SK-N-MC (cell line): ENCODE measurements at regions not wholly inside any gene's neighbourhood (a gene's known extent, or its start where the extent isn't known, plus 50 kb on each side); places are given as distances from the start of the nearest gene placed in this dataset.

Experiments used
- DNase-seq: peaks from one replicate; pipeline ENCODE4 v3.0.0-alpha.2; 2011; ENCODE audit warnings: low read depth, low spot score
- H3K27ac ChIP-seq: fragments of 200-600 bp; sonication (generic); 2 replicates; pipeline ENCODE4 v1.5.1; 2016; ENCODE audit warnings: mixed run types
- H3K36me3 ChIP-seq: fragments of 200-600 bp; sonication (generic); 2 replicates; pipeline ENCODE4 v1.6.1; 2017; ENCODE audit warnings: antibody characterized with exemption, low read length, mixed read lengths; ENCODE audit not compliant: insufficient read depth
- H3K4me3 ChIP-seq: fragments of 200-600 bp; sonication (generic); 2 replicates; pipeline ENCODE4 v1.5.1; 2016
- H3K9ac ChIP-seq: fragments of 200-600 bp; sonication (generic); 2 replicates; pipeline ENCODE4 v1.8.0; 2017; ENCODE audit warnings: mixed run types, mixed read lengths; ENCODE audit not compliant: insufficient read length
- H3K9me3 ChIP-seq: fragments of 200-600 bp; sonication (generic); 2 replicates; pipeline ENCODE4 v1.6.1; 2017; ENCODE audit warnings: low read depth, mild to moderate bottlenecking, antibody characterized with exemption, low read length, moderate library complexity, mixed read lengths
- EZH2 ChIP-seq: fragments of 200-600 bp; sonication (generic); IDR thresholded peaks from one replicate; pipeline ENCODE4 v1.6.1; 2017; ENCODE audit warnings: antibody characterized with exemption
- FOXP2 ChIP-seq: optimal IDR thresholded peaks from 2 replicates; pipeline ENCODE3; 2011; ENCODE audit warnings: mild to moderate bottlenecking, moderate library complexity; ENCODE audit not compliant: insufficient read depth; ENCODE audit errors: extremely low read length, control extremely low read depth
- POLR2AphosphoS5 ChIP-seq: IDR thresholded peaks from 2 replicates; pipeline ENCODE4 v1.6.1; 2012; ENCODE audit warnings: mild to moderate bottlenecking, low read depth, low read length, borderline replicate concordance

DNA sequence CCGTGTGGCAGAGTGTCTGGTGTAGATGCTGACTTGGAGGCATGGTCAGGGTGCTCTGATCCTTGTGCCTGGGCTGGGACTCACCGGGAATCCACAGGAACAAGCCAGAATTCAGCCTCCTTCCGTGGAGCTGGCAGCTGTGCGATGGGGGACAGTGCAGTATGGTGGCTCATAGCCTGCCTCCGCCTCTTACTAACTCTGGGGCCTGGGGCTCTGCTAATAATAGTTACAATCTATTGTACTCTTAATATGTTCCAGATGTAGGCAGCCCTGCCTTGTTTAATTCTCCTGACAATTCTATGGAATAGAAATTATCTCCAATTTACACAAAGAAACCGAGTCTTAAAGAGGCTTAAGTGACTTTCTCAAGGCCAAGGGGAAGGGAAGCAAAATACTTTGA lies 77.6 kb downstream of the PCDH1 start:
- no peaks in the 10 kb centered on the region for H3K36me3 ChIP-seq
- H3K4me3 ChIP-seq = peak overlapping the region; percentile 51
- H3K9me3 ChIP-seq = no peaks in the 10 kb centered on the region
- H3K9ac ChIP-seq = no peak overlapping the region
- peak overlapping the region; percentile 52; the same call in 1 of the 2 replicates for H3K27ac ChIP-seq
- TF ChIP-seq EZH2 (no peak), POLR2AphosphoS5 (no peak; the same call in 1 of the 2 replicates), FOXP2 (no peak)
- peak; percentile 32 for DNase-seq

DNA sequence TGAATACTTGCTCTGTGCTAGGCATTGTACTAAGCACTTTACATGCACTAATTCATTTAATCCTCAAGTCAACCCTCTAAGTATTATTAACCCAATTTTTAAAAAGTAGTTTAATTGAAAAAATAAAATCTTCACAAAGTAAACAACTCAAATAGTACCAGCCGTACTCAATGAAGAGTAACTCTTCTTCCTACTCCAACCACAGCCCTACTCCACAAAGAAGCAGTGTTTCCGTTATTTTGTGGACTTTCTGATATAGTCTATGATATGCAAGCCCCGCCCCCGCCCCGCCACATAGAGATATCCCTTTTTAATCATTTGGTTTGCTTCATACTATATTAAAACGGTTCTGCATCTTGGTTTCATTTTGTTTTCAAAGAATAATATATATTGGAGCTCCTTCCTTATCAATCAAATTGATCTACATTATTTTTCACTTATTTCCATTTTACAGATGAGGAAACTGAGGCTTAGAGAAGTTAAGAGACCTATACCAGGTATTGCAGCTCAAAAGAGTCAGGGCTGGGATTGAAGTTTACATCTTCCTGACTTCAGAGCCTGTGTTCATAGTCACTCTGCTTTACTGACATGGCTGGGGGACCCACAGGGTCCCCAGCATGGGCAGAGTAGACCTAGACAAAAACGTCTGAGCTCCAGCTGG lies 78.6 kb downstream of the PCDH1 start:
- H3K36me3 ChIP-seq = no peaks in the 10 kb centered on the region
- no peak for DNase-seq
- no peak for TF ChIP-seq EZH2
- no peak for TF ChIP-seq FOXP2
- no peak for TF ChIP-seq POLR2AphosphoS5
- no peak overlapping the region for H3K9ac ChIP-seq
- H3K9me3 ChIP-seq = no peaks in the 10 kb centered on the region
- no peak overlapping the region; the same call in 1 of the 2 replicates for H3K4me3 ChIP-seq
- H3K27ac ChIP-seq = no peak overlapping the region

GRCh38 chr5:141797425-141797824 lies 80.8 kb downstream of the PCDH1 start:
- Histone ChIP-seq H3K4me3 (no peak overlapping the region), H3K27ac (no peak overlapping the region), H3K9ac (no peak overlapping the region), H3K36me3 (no peaks in the 10 kb centered on the region), H3K9me3 (no peaks in the 10 kb centered on the region)
- TF ChIP-seq POLR2AphosphoS5 (no peak), FOXP2 (no peak), EZH2 (no peak)
- no peak for DNase-seq

DNA sequence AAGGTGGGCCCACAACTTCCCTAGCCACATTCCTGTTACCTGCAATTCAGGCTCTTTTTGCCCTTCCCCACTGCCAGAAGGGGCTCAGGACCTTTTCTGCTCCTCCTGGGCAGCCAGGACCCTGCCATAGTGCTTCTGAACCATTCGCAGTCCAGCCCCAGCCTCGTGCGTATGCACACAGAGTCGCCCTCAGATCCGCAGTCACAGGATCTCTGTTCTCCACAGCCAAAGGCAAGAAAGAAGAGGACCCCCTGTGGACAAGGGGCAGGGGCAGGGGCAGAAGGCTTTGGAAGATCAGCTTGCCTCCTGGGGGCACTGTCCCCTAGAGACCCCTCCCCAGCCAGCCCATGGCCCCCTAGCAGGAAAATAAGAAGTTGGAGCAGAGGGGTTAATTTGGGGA lies 82.8 kb downstream of the PCDH1 start:
- DNase-seq = no peak
- no peaks in the 10 kb centered on the region for H3K9me3 ChIP-seq
- no peaks in the 10 kb centered on the region for H3K36me3 ChIP-seq
- H3K4me3 ChIP-seq = no peak overlapping the region
- H3K9ac ChIP-seq = no peak overlapping the region
- no peak for TF ChIP-seq FOXP2
- no peak overlapping the region for H3K27ac ChIP-seq

GRCh38 chr5:141793881-141794280 lies 84.3 kb downstream of the PCDH1 start:
- TF ChIP-seq FOXP2 = no peak
- TF ChIP-seq POLR2AphosphoS5 = no peak
- TF ChIP-seq EZH2 = no peak
- no peak overlapping the region for H3K9ac ChIP-seq
- no peak overlapping the region for H3K27ac ChIP-seq
- H3K4me3 ChIP-seq = no peak overlapping the region
- no peaks in the 10 kb centered on the region for H3K36me3 ChIP-seq
- no peak for DNase-seq
- H3K9me3 ChIP-seq = no peaks in the 10 kb centered on the region

GRCh38 chr5:141793403-141793802 lies 84.8 kb downstream of the PCDH1 start:
- Histone ChIP-seq H3K9ac (no peak overlapping the region), H3K36me3 (no peaks in the 10 kb centered on the region), H3K4me3 (no peak overlapping the region), H3K27ac (no peak overlapping the region), H3K9me3 (no peaks in the 10 kb centered on the region)
- TF ChIP-seq FOXP2 (no peak), EZH2 (no peak), POLR2AphosphoS5 (no peak)
- no peak for DNase-seq

GRCh38 chr5:141790630-141791029 lies 87.6 kb downstream of the PCDH1 start:
- no peak overlapping the region for H3K9ac ChIP-seq
- no peak for DNase-seq
- H3K27ac ChIP-seq = no peak overlapping the region
- no peak overlapping the region for H3K4me3 ChIP-seq
- TF ChIP-seq EZH2 (no peak), POLR2AphosphoS5 (no peak), FOXP2 (no peak)
- H3K9me3 ChIP-seq = no peaks in the 10 kb centered on the region
- no peaks in the 10 kb centered on the region for H3K36me3 ChIP-seq

DNA sequence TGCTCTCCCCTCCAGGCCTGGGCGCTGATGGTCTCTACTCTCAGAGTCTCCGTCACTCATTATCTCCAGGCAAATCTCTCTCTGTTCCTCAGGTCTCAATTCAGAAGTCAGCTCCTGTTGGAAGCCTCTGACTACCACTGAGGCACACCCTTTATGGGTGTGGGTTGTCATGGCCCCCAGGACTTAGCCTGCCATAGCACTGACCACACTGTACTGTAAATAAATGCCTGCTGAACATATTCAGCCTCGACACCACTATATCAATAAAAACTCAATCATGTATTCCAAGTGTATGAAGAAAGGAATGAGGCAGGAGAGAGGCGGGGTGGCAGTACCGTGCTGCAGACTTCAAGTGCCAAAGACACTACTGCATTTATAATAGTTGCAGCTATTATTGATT lies 88.9 kb downstream of the PCDH1 start:
- no peaks in the 10 kb centered on the region for H3K36me3 ChIP-seq

More for the DNA sequence above, 88.9 kb downstream of the PCDH1 start:
- H3K4me3 ChIP-seq = no peak overlapping the region
- H3K9me3 ChIP-seq = no peaks in the 10 kb centered on the region
- H3K27ac ChIP-seq = no peak overlapping the region
- no peak overlapping the region for H3K9ac ChIP-seq
- no peak for TF ChIP-seq FOXP2
- TF ChIP-seq POLR2AphosphoS5 = no peak
- no peak for TF ChIP-seq EZH2
- no peak for DNase-seq
